ENCODE measurements at regions not wholly inside any gene's neighbourhood (a gene's known extent, or its start where the extent isn't known, plus 50 kb on each side); places are given as distances from the start of the nearest gene placed in this dataset.

- DNase-seq, result no peak
These were observed 52.9 kb upstream of the CITED4 start for GRCh38 chr1:40914927-40915569.

GRCh38 chr1:40915581-40915980 is 53.4 kb upstream of the CITED4 start:
- no peak for DNase-seq

GRCh38 chr1:40917995-40918711 is 56.0 kb upstream of the CITED4 start:
- DNase-seq, result no peak

GRCh38 chr1:40919475-40920011 is 57.4 kb upstream of the CITED4 start:
- DNase-seq, result no peak

- DNase-seq, result no peak
These were observed 58.0 kb upstream of the CTPS1 start for GRCh38 chr1:40921522-40921921.

GRCh38 chr1:40921981-40922677 is 57.4 kb upstream of the CTPS1 start:
- DNase-seq, result no peak

GRCh38 chr1:40922969-40923368 is 56.5 kb upstream of the CTPS1 start:
- no peak for DNase-seq

- no peak for DNase-seq
These were observed 55.9 kb upstream of the CTPS1 start for GRCh38 chr1:40923511-40924020.

GRCh38 chr1:40924767-40925166 is 54.7 kb upstream of the CTPS1 start:
- no peak for DNase-seq

GRCh38 chr1:40925834-40926410 is 53.6 kb upstream of the CTPS1 start:
- no peak for DNase-seq

GRCh38 chr1:40926441-40926840 is 53.1 kb upstream of the CTPS1 start:
- peak in 1 of 3 donors; percentile 15 for DNase-seq

GRCh38 chr1:40927781-40928180 is 51.7 kb upstream of the CTPS1 start:
- DNase-seq, result no peak

- no peak for DNase-seq
These were observed 50.8 kb upstream of the CTPS1 start for GRCh38 chr1:40928699-40929098.

- DNase-seq, result no peak
These were observed 50.3 kb upstream of the CTPS1 start for GRCh38 chr1:40929155-40929554.

Data from muscle of back (tissue), 3 donors.